Erythroblast (primary cell): ENCODE measurements at regions not wholly inside any gene's neighbourhood (a gene's known extent, or its start where the extent isn't known, plus 50 kb on each side); places are given as distances from the start of the nearest gene placed in this dataset.

Experiments used
- GATA1 ChIP-seq: IDR thresholded peaks from 2 replicates; pipeline ENCODE4 v1.6.1; 2011; ENCODE audit warnings: low read depth, mild to moderate bottlenecking, control low read depth, low read length, moderate library complexity
- POLR2A ChIP-seq: IDR thresholded peaks from 2 replicates; pipeline ENCODE4 v1.6.1; 2011; ENCODE audit warnings: mild to moderate bottlenecking, low read length

DNA sequence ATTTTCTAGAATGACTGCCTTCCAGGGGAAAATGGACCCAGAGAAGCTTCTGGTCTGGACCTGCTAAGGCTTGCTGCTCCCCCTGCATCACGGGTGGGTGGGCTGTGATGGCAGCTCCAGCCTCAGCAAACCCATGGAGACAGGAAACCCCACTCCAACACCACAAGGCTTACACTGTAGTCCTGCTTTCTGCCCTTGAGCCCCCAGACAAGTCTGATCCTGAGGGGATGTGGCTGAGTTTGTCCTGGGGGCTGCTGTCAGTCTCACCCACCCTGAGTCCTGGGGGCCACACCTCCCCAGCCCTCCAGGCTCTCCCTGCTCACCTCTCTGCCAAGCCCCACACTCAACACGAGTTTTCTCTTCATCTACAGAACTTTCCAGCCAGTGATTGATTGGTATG lies 279.4 kb downstream of the EIPR1 start:
- TF ChIP-seq POLR2A, result no peak
- no peak for TF ChIP-seq GATA1
